ENCODE measurements at regions not wholly inside any gene's neighbourhood (a gene's known extent, or its start where the extent isn't known, plus 50 kb on each side); places are given as distances from the start of the nearest gene placed in this dataset.
"Not testable (repeated sequence)": the region's sequence is repeated elsewhere in the genome, so short reads cannot be mapped to it uniquely, and the experiment has no call there.

DNA sequence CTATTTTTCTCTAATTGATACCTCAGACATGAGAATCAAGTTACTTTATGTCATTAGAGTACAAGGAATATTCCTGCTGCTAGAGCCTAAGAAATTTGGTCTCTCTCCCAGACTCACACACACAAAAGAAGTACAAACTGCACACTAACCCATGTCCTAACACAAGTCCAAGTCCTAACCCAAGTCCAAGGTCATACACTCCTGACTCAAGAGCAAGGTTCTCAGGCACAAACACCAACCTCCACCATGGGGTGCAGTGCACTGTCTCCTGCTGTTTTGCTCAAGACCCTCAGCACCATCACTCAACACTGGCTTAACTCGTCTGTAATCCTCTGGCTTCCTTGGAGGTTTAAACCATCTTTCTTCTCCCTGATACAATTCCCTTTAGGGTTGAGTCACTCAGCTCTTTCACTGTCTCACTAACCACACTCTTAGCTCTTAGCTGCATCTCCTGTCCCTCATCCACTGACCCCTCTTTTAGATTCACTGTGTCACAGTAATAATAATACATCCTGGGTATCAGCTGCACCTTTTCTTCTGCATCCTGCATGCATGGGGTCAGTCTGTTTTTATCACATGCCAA is 129.8 kb downstream of the BCL2L11 start:
- no peak for DNase-seq (ENCODE audit: low read depth in 4 of 4, low spot score in 2 of 4)

DNA sequence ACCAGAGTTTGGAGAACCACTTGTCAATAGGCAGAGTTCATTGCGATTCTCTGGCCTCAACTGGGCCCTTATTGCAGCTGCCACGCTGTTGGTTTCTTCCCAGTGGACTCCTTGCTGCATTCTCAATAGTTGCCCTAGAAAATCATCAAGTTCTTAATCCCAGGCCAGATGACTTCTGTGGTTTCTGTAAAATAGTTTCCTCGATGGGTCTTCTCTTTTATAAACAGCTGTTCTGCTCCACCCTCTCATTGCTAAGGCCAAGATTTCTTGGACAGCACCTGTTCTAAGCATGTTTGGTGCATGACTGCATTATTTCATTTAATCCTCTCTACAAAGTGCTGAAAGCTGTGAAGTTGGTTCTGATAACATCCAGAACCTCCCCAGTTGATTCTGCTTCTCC is 131.0 kb downstream of the BCL2L11 start:
- no peak for DNase-seq (ENCODE audit: low read depth in 4 of 4, low spot score in 2 of 4)

DNA sequence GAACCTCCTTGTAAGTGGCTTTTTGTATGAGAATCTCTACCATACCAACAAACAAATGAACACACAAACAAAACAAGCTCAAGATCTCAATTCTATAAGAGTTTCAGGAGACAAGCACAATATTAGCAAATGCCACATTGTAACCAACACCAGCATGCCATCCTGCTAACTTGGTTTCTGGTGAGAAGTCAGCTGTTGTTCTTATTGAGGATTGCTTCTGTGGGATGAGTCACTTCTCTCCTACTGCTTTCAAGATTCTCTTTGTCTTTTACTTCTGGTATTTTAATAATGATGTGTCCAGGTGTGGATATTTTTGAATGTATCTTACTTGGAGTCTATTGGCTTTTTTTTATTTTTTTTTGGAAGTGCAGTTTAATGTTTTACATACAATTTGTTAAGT is 131.7 kb downstream of the BCL2L11 start:
- no peak for DNase-seq (ENCODE audit: low read depth in 4 of 4, low spot score in 2 of 4)

DNA sequence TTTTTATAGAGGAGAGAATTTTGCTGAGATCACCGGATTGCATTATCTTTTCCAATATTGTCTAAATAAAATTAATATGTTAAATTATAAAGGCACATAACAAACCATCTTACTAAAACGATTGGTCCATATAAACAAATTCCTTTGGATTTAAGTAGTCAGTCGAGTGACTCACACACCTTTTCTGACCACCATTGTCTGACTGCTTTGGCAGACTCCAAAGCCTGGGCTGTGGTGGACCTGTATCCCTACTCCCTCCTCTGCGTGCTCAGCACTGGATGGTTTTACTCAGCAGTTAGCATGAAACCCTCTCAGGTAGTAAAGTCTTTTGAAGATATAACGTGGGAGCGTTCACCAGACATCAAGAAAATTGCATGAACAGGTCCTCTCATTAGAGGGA is 134.2 kb downstream of the BCL2L11 start:
- DNase-seq (ENCODE audit: low read depth in 4 of 4, low spot score in 2 of 4): not testable (repeated sequence)

DNA sequence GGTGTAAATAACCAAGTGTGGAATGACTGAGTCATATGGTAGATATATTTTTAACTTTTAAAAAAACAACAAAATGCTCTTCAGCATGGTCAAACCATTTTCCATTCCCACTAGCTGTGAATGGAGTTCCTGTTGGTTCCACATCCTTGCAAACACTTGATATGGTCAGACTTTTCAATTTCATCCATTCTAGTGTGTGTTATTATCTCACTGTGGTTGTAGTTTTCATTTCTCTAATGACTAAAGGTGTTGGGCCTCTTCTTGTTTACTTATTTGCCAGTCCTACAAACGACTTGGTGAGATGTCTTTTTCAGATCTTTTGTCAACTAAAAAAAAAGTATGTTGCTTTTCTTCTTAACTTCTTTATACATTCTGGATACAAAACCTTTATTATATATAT is 135.9 kb downstream of the BCL2L11 start:
- DNase-seq (ENCODE audit: low read depth in 4 of 4, low spot score in 2 of 4): not testable (repeated sequence)

DNA sequence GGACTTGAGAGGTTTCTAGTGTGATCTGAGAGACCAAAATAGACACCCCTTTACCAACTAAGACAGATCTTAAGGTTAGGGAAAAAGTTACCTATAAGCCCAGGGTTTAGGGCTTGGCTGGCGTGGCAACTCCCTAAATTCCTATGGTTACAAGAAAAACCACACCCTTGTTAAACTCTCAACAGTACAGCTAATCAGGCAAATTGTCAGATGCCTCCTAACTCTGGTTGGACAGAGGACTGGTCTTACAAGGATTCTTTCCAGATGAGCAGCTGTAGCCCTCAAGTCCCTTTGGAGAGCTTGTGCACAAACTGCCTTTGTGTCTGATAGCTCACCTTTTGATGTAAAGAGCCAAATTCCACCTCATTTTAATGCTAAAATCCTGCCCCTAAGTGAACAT is 136.9 kb downstream of the BCL2L11 start:
- not testable (repeated sequence) for DNase-seq (ENCODE audit: low read depth in 4 of 4, low spot score in 2 of 4)

DNA sequence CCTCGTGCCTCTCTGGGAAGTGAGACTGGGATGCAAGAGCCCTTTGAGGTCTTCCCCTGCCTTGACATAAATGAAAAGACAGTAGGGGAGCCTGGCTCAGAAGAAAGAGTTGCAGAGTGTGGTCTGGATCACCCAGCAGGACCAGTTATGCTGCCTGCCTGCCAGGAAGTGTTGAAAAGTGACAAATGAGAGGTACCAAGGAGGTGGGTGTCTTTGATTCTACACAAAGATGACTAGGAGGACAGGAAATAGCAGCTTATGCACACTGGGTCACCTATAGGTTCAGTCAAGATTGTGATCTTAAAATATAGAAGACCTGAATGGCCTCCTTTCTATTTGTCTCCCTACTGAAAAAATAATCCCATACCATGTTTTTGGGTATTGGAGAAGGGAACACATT is 137.6 kb downstream of the BCL2L11 start:
- DNase-seq (ENCODE audit: low read depth in 4 of 4, low spot score in 2 of 4): not testable (repeated sequence)

DNA sequence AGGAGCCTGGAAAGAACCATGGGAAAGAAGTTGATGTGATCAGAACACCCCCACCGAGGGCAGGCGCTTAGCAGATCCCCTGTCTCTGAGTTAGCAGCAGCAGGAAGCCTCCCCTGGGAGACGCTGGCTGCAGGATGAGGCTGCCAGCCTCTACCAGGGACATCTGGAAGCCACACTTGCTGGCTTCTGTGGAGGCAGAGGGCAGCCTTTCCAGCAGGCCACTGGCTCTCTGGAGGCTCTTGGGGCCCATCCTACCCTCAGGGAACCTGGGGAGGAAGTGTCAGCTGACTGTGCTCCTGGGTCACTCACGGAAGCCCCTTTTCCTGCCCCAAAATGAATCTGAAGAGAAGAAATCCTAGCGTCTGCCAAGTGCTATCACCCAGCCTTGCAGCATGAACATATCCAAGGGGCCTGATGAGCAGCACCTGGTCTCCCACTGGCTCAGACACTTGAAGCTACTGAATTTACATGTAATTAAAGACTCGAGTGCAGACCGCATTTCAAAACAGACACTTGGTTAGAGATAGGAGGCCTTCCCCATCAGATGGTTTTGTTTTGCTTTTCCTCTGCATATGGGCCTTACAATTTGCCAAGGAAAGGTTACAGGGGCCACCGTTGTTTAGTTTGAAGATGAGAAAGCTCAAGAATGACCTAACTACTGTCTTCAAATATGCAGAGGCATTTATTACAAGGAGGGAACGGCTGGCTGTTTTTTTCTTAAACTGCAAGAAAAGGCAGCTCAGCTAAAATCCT is 142.1 kb downstream of the BCL2L11 start:
- not testable (repeated sequence) for DNase-seq (ENCODE audit: low read depth in 4 of 4, low spot score in 2 of 4)

DNA sequence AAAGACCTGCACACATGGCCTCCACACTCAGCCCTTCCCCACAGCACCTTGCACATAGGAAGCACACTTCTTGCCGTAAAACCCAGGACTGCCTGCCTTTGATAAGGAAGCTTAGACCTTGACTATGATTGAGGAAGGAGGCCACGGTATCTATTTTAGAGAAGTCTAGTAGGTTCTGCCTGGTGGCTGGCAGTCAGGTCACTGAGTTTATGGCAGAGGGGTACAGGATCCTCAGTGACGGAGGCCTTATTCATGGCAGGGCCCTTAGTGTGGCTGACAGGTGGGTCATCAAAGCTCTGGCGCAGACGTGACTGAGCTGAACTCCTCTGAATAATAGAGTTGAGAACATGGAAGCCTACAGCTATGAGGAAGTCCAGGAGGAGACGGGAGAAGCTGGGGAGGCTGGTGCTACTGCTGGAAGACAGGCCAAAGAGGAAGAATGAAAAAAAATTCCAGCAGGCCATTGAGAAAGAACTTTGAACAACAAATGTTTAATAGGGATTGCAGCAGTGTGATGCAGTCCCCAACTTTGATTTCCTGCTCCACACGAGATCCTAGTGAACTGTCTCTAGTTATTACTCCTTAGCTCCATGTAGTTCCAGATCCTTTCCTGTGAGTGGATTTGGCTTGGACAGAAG is 142.8 kb downstream of the BCL2L11 start:
- not testable (repeated sequence) for DNase-seq (ENCODE audit: low read depth in 4 of 4, low spot score in 2 of 4)

DNA sequence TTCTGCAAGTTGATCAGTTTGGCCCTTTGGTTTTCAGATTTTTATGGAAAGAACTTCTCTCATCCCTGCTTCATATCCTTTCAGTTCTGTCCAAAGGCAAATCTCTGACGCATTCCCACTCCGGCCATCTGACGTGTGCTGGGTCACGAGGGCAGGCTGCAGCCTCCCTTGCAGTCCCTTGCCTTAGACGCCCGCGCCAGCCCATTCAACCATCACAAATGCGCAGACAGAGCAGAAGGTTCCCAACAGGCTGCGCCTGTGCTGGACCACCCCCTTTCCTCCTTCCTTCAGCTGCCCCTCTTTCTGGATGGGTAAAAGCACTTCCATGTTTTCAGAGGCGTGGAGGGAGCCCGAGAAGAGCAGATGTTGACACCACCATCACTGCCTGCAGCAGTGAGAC is 144.2 kb downstream of the BCL2L11 start:
- not testable (repeated sequence) for DNase-seq (ENCODE audit: low read depth in 4 of 4, low spot score in 2 of 4)

DNA sequence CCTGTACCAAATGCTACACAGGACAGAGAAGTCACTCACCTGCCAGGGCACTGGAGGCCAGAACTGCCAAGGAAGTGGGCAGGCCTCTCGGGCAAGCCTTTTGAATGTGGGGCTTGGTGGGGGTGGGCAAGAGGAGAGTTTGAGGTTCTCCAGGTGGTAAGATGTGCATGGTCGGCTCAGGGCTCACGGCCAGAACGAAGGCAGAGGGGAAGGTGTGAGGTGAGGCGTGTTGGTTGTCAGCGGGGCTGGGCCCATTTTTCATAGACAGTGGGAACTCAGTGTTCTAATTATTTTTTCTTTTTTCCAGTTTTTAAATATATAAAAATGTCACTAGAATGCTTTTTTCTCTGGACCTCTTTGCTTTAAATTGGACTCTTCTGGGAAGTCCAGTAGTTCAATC is 145.8 kb downstream of the BCL2L11 start:
- DNase-seq (ENCODE audit: low read depth in 4 of 4, low spot score in 2 of 4): not testable (repeated sequence)

DNA sequence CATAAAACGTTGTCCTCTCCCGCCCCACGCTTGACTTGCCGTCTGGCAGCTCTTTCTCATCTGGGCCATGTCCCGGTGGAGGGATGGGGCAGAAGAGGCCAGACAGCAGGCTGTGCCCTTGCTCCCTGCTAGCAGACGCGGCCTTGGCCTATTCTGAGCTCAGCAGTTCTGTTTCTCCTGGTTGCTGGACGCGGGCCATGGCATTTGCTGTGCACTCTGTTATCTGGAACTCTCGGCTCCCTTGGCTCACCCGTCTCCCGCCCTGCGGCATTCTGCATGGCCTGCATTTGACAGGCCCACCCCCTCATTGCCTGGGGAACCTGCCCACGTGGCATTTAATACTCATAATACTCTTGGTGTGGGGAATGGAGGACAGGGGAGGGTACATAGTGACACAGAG is 146.3 kb downstream of the BCL2L11 start:
- not testable (repeated sequence) for DNase-seq (ENCODE audit: low read depth in 4 of 4, low spot score in 2 of 4)

DNA sequence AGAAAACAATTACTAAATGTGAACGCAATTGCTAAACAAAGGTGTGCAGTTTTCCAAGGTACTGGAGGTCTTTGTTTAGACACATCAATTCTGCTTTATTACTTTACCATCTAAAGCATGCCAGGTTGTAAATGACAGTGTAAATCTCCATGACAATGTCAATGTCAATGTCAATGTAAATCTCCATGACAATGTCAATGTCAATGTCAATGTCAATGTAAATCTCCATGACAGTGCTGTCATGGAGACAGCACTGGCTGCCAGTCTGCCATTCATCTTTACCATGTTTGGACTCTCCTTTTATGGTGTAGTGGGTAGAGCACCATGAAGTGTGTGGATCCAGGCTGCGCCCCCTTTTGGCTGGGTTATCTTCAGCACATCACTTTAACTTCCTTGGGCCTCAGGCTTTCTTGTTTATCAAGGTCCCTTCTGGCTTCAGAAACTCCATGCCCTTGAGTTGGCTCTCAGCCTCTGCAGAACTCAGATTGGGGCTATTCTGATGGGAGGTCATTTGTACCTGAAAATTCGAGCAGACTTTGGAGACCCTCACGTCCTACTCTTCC is 149.1 kb downstream of the BCL2L11 start:
- not testable (repeated sequence) for DNase-seq (ENCODE audit: low read depth in 4 of 4, low spot score in 2 of 4)

DNA sequence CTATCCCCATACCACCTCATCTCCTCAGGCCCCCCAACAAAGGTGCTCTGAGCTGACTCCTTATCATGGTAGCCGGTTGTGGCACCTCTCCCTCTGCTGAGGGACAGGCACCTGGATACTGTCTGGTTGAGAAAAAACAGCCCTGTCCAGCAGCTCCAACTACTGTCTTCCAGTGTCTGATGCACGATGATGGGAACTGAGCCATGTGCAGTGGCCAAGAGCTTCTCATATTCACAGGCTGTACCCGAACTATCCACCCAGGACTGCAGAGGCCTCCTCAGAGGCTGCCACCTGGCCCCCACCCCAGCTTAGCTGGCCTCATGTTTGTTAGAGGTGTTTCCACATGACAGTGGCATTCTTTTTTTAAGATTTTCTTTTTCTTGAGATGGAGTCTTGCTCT is 149.9 kb downstream of the BCL2L11 start:
- DNase-seq (ENCODE audit: low read depth in 4 of 4, low spot score in 2 of 4): not testable (repeated sequence)

DNA sequence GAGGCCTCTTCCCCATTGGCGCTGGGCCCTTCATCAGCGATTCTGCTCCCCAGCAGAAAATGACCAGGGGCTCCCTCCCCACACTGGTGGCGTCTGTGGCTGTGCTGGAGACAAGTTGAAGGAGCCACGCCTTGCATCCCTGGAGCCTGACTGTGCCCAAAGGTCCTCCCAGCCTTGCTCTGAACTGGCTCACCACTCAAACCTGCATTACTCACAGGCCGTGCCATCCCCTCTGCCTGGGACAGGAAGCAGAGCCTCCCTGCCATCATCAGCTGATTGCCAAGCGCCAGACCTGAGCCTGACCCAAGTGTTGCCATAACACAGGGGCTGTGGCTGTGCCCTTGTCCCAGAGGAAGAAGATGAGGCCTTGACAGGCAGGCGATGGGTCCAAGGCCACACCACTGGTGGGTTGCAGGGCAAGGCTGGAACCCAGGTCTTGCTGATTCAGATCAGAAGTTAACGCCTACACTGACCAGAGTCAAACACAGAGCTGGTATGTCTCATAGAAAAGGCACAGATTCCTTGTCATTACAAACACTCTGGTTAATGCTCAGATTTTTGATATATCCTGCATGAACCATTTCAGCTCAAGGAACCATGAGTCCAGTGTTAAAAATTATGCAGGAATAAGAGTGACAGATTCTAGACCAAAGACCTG is 151.1 kb downstream of the BCL2L11 start:
- DNase-seq (ENCODE audit: low read depth in 4 of 4, low spot score in 2 of 4): not testable (repeated sequence)

DNA sequence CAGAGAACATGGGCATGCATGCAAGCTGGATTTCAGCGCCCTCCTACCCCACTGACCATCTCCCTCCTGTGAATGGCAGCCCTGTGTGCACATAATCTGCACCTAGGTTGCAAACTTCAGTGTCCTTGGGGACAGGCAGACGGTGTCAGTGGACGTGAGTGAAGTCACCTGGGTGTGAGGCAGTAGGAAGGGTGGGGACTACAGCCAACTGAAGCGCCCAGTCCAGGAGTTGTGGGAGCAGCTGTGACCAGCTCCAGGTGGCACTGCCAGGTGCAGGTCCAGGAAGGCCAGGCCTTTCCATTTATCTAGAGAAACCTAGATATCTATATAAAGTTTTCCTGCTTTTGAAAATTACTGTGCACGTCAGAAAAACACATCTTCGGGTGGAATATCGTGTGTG is 152.3 kb downstream of the BCL2L11 start:
- not testable (repeated sequence) for DNase-seq (ENCODE audit: low read depth in 4 of 4, low spot score in 2 of 4)

DNA sequence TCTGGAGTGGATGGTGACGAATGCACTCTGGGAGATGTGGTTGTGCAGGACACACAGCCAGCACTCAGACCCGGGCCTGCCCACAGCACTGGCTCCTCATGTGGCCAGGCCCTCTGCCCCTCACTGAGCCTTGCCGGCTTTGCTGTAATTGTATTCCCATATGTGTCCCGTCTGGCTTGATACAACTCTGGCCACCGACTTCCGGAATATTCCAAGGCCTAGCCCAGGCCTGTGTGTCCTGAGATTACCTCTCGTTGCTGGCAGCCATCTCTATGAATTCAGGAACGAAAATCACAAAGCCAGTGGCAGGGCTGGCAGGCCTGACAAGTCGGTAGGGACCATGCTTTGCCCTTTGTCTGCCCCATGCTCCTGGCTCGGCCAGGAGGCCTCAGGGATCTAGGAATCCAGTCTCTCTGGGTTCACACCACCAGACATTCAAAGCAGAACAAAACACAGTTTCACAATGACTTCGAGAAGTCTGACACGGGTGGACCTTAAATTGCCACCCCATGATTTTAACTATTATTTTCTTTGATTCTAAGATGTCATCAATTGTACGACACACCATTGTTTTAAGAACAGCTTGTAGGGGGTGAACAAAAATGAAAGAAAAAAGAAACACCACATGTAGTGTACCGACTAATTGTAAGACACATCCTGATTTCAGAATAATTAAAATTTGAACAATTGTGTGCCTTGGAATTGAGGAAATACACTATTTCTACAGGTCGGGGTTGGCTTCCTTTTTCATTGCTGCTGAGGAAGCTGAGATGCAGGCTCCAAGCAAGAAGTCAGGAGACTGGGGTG is 154.5 kb downstream of the BCL2L11 start:
- DNase-seq (ENCODE audit: low read depth in 4 of 4, low spot score in 2 of 4): not testable (repeated sequence)

DNA sequence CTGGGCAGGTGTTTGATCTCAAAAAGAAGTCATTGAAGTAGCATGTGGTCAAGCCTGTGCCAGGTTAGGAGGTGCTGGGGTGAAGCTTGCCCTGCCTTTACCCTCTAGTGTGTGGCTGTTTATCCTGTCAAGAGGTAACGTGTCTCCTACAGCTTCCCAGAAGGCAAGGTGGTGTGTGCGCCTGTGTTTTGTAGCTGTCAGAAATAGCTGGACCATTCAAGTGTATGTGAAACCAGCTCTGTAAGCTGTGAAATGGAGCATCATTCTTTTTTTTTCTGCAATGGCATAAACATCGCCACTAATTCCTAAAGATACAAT is 155.1 kb downstream of the BCL2L11 start:
- DNase-seq (ENCODE audit: low read depth in 4 of 4, low spot score in 2 of 4): not testable (repeated sequence)

DNA sequence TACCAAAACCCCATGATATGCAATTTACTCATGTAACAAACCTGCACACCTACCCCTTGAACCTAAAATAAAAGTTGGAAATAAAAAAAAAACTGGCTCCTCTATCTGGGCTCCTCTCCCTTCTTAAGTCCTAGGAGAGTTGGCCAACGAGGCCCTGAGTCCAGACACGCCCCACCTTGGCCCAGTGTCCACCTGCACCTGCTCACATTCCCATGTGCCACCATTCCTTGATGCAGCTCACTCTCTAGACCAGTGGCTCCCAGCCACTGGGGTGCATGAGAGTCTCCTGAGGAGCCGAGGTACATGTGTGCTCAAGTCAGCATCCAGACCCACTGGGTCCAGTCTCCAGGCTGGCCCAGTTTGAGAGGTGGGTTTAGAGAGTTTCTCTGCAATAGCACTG is 157.4 kb downstream of the BCL2L11 start:
- not testable (repeated sequence) for DNase-seq (ENCODE audit: low read depth in 4 of 4, low spot score in 2 of 4)

DNA sequence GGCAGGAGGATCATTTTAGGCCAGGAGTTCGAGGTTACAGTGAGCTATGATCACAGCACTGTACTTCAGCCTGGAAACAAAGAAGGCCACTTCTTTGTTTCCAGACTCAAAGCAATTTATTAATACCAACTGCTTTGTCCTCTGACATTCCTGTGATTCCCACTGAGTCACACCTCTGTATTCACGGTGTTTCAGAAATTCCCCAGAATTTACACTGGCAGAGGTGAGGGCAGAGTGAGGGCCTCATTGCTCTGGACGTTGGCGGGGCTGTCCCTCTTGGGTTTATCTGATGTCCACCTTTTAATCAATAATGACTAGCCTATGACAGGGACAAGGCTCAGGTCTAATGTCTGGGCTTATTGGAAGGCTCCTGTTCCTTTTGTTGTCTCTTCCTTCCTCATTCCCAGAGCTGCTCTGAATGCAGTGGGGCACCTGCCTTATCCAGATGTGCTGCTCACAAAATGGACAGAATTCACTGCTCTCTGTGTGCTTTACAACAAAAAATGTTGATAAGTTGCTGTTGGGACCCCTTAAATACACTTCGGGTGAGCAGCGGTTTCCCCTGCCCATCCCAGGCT is 160.1 kb downstream of the BCL2L11 start:
- not testable (repeated sequence) for DNase-seq (ENCODE audit: low read depth in 4 of 4, low spot score in 2 of 4)
